HFF-Myc (cell line): ENCODE measurements at regions not wholly inside any gene's neighbourhood (a gene's known extent, or its start where the extent isn't known, plus 50 kb on each side); places are given as distances from the start of the nearest gene placed in this dataset.
"Not testable (repeated sequence)": the region's sequence is repeated elsewhere in the genome, so short reads cannot be mapped to it uniquely, and the experiment has no call there.

ENCODE experiments used
- DNase-seq: peaks from one replicate; pipeline ENCODE4 v3.0.0-alpha.2; 2011; ENCODE audit warnings: low read depth; ENCODE audit errors: extremely low read depth
- H3K4me3 ChIP-seq: replicated peaks from 2 replicates; pipeline ENCODE4 v1.5.1; 2011; ENCODE audit warnings: low read depth, mild to moderate bottlenecking, control low read depth, low read length
- CTCF ChIP-seq: IDR thresholded peaks from 2 replicates; pipeline ENCODE4 v1.5.1; 2012; ENCODE audit warnings: mild to moderate bottlenecking, low read depth, low read length, control low read depth; ENCODE audit errors: missing control alignments

DNA sequence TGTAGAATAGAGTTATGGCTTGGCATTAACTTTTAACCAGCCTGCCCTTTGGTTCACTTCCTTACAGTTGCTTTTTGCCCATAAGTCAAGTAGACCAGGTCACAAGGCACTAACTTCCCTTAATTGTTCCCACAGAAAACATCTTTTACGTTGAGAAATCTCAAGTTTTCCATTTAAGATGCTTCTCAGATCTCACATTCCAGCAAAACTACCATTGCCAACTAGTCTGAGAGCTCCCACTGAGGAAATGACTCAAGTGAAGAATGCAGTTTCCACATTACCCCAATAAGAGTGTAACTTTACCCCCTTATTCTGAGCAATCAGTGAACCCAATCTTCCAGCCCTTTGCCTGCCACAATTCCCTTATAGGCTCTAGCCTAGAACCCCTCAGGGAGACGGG lies 502.2 kb upstream of the OLFM3 start:
- H3K4me3 ChIP-seq = no peak overlapping the region
- DNase-seq = no peak
- TF ChIP-seq CTCF = no peak

GRCh38 chr1:102497810-102498209 lies 501.1 kb upstream of the OLFM3 start:
- not testable (repeated sequence) for DNase-seq, H3K4me3 ChIP-seq

DNA sequence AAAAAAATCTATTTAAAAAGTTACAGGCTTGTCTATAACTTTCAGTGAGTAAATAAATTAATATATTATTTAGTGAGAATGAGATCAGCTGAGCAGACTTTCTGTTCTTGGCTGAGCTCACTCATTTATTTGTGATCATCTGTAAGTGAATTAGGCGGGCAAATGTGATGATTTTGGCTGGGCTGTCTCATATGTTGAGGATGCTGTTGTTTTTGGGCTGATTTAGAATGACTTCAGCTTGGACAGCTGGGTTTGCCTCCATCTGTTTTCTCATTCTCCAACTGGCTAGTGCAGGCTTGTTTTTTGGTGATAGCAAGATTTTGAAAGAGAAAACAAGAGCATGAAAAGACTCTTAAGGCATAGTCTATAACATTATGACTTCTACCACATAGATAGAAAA lies 475.8 kb upstream of the OLFM3 start:
- DNase-seq = no peak
- H3K4me3 ChIP-seq = no peak overlapping the region
- no peak for TF ChIP-seq CTCF

DNA sequence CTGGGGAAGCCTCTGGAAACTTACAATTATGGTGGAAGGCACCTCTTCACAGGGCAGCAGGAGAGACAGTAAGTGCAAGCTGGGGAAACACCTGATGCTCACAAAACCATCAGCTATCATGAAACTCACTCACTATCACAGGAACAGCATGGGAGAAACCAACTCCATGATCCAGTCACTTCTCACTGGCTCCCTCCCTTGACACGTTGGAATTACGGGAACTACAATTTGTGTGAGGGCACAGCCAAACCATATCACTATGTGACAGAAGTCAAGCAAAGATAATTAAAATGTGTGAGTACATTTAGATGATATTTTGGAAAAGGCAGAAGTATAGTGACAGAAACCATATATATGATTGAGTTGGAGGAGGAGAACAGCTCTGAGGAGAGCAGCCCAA lies 474.0 kb upstream of the OLFM3 start:
- TF ChIP-seq CTCF = no peak
- no peak for DNase-seq
- no peak overlapping the region for H3K4me3 ChIP-seq

DNA sequence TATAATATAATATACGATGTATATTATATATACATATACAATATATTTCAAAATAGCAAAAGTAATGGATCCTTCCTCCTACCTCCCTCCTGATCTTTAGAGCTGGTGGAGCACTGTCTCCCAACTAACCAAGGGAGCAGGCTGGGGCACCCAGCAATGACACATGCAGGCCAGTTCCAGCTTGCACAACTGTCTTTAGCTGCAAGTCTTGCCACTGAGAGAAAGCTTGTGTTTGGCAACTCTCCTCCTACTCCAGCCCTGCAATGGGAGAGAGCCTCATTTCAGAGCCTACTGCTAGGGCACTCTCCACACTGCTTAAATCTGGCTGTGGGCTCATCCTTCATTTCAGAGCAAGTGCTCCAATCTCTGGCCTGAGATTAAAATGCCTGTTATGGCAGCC lies 469.8 kb upstream of the OLFM3 start:
- no peak overlapping the region for H3K4me3 ChIP-seq
- DNase-seq = no peak
- no peak for TF ChIP-seq CTCF

GRCh38 chr1:102463328-102463727 lies 466.6 kb upstream of the OLFM3 start:
- DNase-seq = no peak
- TF ChIP-seq CTCF = no peak
- H3K4me3 ChIP-seq = no peak overlapping the region

- H3K4me3 ChIP-seq, DNase-seq: not testable (repeated sequence)
These were observed 445.6 kb upstream of the OLFM3 start for GRCh38 chr1:102442317-102442716.

DNA sequence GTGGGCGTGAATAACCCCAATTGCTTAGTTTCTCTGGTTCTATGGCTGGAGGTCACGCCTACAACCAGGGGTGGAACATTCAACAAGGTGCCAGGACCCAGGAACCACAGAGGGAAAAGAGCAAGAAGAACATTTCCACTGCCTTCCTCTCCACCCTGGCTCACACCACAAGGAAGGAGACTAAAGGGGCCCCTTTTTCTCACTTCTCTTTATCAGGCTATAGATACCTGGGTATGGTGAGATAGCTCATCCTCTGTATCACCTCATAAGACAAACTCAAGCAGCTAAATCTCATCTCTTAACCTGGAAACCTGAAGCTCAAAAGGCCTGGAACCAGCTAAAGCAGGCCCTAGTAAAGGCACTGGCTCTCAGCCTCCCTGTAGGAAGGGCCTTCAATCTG lies 438.8 kb upstream of the OLFM3 start:
- TF ChIP-seq CTCF = no peak
- H3K4me3 ChIP-seq = no peak overlapping the region
- no peak for DNase-seq
